HepG2 (cell line): ENCODE measurements at regions not wholly inside any gene's neighbourhood (a gene's known extent, or its start where the extent isn't known, plus 50 kb on each side); places are given as distances from the start of the nearest gene placed in this dataset.

Experiments
- ATAC-seq: fragments of 200-7000 bp; cut with Tn5 transposase; 3 replicates; pipeline ENCODE4 v1.9.1; 2020; ENCODE audit warnings: mild to moderate bottlenecking, moderate library complexity
- BruUV-seq: library from RNA; stranded (reverse); fragments of 400-500 nt; replicated peaks from 2 replicates; lab custom pipeline; 2021; lab: Mats Ljungman, UMichigan
- CTCF ChIA-PET: fragments of 300-600 bp; formaldehyde crosslinking; extraction: SDS; loops from one replicate; lab custom pipeline; 2021; ENCODE audit warnings: low total read pairs, inconsistent platforms, low intra/inter-chr PET ratio; lab: Yijun Ruan, JAX
- POLR2A ChIA-PET: fragments of 350-600 bp; sonication (Branson Sonifier 250); formaldehyde crosslinking; loops from one replicate; lab custom pipeline; 2020; ENCODE audit warnings: antibody characterized with exemption, inconsistent platforms; lab: Yijun Ruan, JAX
- DNase-seq: peaks from one replicate; pipeline ENCODE4 v3.0.0-alpha.2; 2015; ENCODE audit warnings: low spot score
- FAIRE-seq: peaks from 3 replicates; lab custom pipeline; 2011; peaks lifted over from hg19 to GRCh38; lab: Jason Lieb, UNC
- H2AFZ ChIP-seq: one replicate; pipeline ENCODE4 v1.6.1; 2011; ENCODE audit warnings: low read length, inconsistent platforms
- H3K27ac ChIP-seq: fragments of 300-600 bp; 3 replicates; pipeline ENCODE4 v1.8.0; 2011; ENCODE audit warnings: mixed run types, mild to moderate bottlenecking, mixed read lengths, low read length, inconsistent platforms; ENCODE audit not compliant: insufficient read depth; ENCODE audit errors: extremely low read length
- H3K27me3 ChIP-seq, 2 experiments: fragments of 200-600 bp in 1 of 2; 2 replicates in 1 of 2; 3 replicates in 1 of 2; pipeline versions ENCODE4 v1.6.0 to v1.8.0; 2011; ENCODE audit warnings: low read length in 2 of 2, mild to moderate bottlenecking in 2 of 2, moderate library complexity in 2 of 2, inconsistent platforms in 1 of 2; ENCODE audit not compliant: insufficient read depth in 2 of 2, control insufficient read depth in 1 of 2
- H3K36me3 ChIP-seq, 2 experiments: fragments of 200-600 bp in 1 of 2; replicated peaks in 1 of 2; 2 replicates in 1 of 2; 3 replicates in 1 of 2; pipeline versions ENCODE4 v1.5.1 to v1.8.0; 2011; ENCODE audit warnings: low read length in 2 of 2, inconsistent platforms in 1 of 2; ENCODE audit not compliant: insufficient read depth in 2 of 2, control insufficient read depth in 1 of 2
- H3K4me1 ChIP-seq: 2 replicates; pipeline ENCODE4 v1.5.1; 2012; ENCODE audit warnings: low read length, inconsistent platforms; ENCODE audit not compliant: insufficient read depth
- H3K4me2 ChIP-seq: 2 replicates; pipeline ENCODE4 v1.6.0; 2011; ENCODE audit warnings: low read depth, low read length, inconsistent platforms
- H3K4me3 ChIP-seq, 3 experiments: fragments of 200-600 bp in 1 of 3; sonication (generic), shearing (Covaris generic) in 1 of 3; replicated peaks in 1 of 3; 2 replicates each; pipeline ENCODE4 v1.5.1; 2011 to 2016; ENCODE audit warnings: low read length in 3 of 3, inconsistent platforms in 2 of 3, low read depth in 2 of 3, mild to moderate bottlenecking in 2 of 3, control low read depth in 1 of 3, mixed read lengths in 1 of 3; ENCODE audit not compliant: insufficient read depth in 1 of 3
- H3K79me2 ChIP-seq: one replicate; pipeline ENCODE4 v1.6.1; 2011; ENCODE audit warnings: low read length, inconsistent platforms; ENCODE audit not compliant: insufficient read depth
- H3K9ac ChIP-seq: 2 replicates; pipeline ENCODE4 v1.6.0; 2011; ENCODE audit warnings: mild to moderate bottlenecking, low read depth, low read length, inconsistent platforms; ENCODE audit not compliant: insufficient read depth
- H3K9me3 ChIP-seq: 2 replicates; pipeline ENCODE4 v1.5.1; 2012; ENCODE audit warnings: mild to moderate bottlenecking, low read length
- H4K20me1 ChIP-seq: 2 replicates; pipeline ENCODE4 v1.6.0; 2011; ENCODE audit warnings: inconsistent platforms, mild to moderate bottlenecking, low read length, moderate library complexity; ENCODE audit not compliant: insufficient read depth
- ARNT ChIP-seq: fragments of 450-650 bp; IDR thresholded peaks from 2 replicates; pipeline ENCODE4 v1.6.1; 2017
- BORCS8-MEF2B ChIP-seq: sonication (generic); formaldehyde crosslinking; IDR thresholded peaks from 2 replicates; pipeline ENCODE4 v1.8.0; 2022; ENCODE audit warnings: mild to moderate bottlenecking, missing genetic modification reagents
- CC2D1A ChIP-seq: sonication (generic); formaldehyde crosslinking; IDR thresholded peaks from 2 replicates; pipeline ENCODE4 v1.8.1; 2023; ENCODE audit warnings: mild to moderate bottlenecking, missing genetic modification reagents
- FOXO1 ChIP-seq: sonication (generic); formaldehyde crosslinking; IDR thresholded peaks from 2 replicates; pipeline ENCODE4 v1.4.0; 2020; ENCODE audit warnings: missing genetic modification reagents
- NR2F6 ChIP-seq, 2 experiments: IDR thresholded peaks; 2 replicates each; pipeline ENCODE4 v1.6.1; 2016; ENCODE audit warnings: antibody characterized with exemption in 1 of 2, mild to moderate bottlenecking in 1 of 2
- STAG1 ChIP-seq: sonication (generic); formaldehyde crosslinking; IDR thresholded peaks from 2 replicates; pipeline ENCODE4 v1.4.0; 2020; ENCODE audit warnings: missing genetic modification reagents
- ZFP90 ChIP-seq: sonication (generic); formaldehyde crosslinking; IDR thresholded peaks from 2 replicates; pipeline ENCODE4 v1.8.0; 2022; ENCODE audit warnings: missing genetic modification reagents, mild to moderate bottlenecking, inconsistent platforms, borderline replicate concordance
- ZNF235 ChIP-seq: sonication (generic); formaldehyde crosslinking; IDR thresholded peaks from 2 replicates; pipeline ENCODE4 v1.8.1; 2023; ENCODE audit warnings: mild to moderate bottlenecking, missing genetic modification reagents, borderline replicate concordance
- ZNF280B ChIP-seq: sonication (generic); formaldehyde crosslinking; IDR thresholded peaks from 2 replicates; pipeline ENCODE4 v1.5.0; 2020; ENCODE audit warnings: missing genetic modification reagents, mild to moderate bottlenecking, borderline replicate concordance
- ZNF800 ChIP-seq: sonication (generic); formaldehyde crosslinking; IDR thresholded peaks from 2 replicates; pipeline ENCODE4 v1.4.0; 2020; ENCODE audit warnings: missing genetic modification reagents
- ZSCAN21 ChIP-seq: sonication (generic); formaldehyde crosslinking; IDR thresholded peaks from 2 replicates; pipeline ENCODE4 v1.8.0; 2022; ENCODE audit warnings: mild to moderate bottlenecking, missing genetic modification reagents, moderate library complexity, borderline replicate concordance
- WGBS: methylation state at CpG from one replicate; pipeline ENCODE4 v1.1.6; 2017; ENCODE audit warnings: low lambda C conversion rate; 5-methylcytosine and 5-hydroxymethylcytosine counted together
- in situ Hi-C: cut with HindIII; loops from 2 replicates; pipeline ENCODE4 v1.10.0; 2017; ENCODE audit warnings: low pct_unique_long_range_greater_than_20kb; ENCODE audit not compliant: extremely low pct_ligation_motif_present
- intact Hi-C: fragments of 100-400 bp; cut with micrococcal nuclease; formaldehyde crosslinking; loops from one replicate; pipeline ENCODE4 v1.10.0; 2022; ENCODE audit not compliant: unreplicated experiment

GRCh38 chr9:95381221-95381620 is 63.7 kb upstream of the FANCC start:
- 60% methylated on average over 7 of the region's 7 CpGs for WGBS
- in situ Hi-C loops: no loop called here
- H3K4me2 ChIP-seq: no peak overlapping the region
- TF ChIP-seq ZNF235 (CRISPR knock-in tag): no peak
- TF ChIP-seq ZFP90 (CRISPR knock-in tag): no peak
- no peak for TF ChIP-seq NR2F6 (IDR thresholded peaks at IDR 0.05)
- TF ChIP-seq NR2F6 (CRISPR knock-in tag; IDR thresholded peaks at IDR 0.05): no peak
- TF ChIP-seq ZNF280B (CRISPR knock-in tag): no peak
- TF ChIP-seq FOXO1 (CRISPR knock-in tag): no peak
- TF ChIP-seq, all 625 proteins: peak for 0
- no peak overlapping the region for H3K9ac ChIP-seq
- CTCF ChIA-PET: no interaction called here
- no peaks in the 10 kb centered on the region for H3K36me3 ChIP-seq
- no peaks in the 10 kb centered on the region for H3K79me2 ChIP-seq
- ATAC-seq: no peak
- no peaks in the 10 kb centered on the region for H3K4me1 ChIP-seq
- no peak for FAIRE-seq
- no peaks in the 10 kb centered on the region for H4K20me1 ChIP-seq
- no peak overlapping the region for H3K27ac ChIP-seq
- no peak for DNase-seq
- intact Hi-C loops: no loop called here
- no peaks in the 10 kb centered on the region; a peak in 1 of 5 replicates for H3K27me3 ChIP-seq
- no peaks in the 10 kb centered on the region for H3K9me3 ChIP-seq
- H3K4me3 ChIP-seq: no peak overlapping the region
- POLR2A ChIA-PET: no interaction called here
- no peak overlapping the region for H2AFZ ChIP-seq
- no TSS peak for BruUV-seq

GRCh38 chr9:95379630-95380029 is 62.1 kb upstream of the FANCC start:
- no TSS peak for BruUV-seq
- Histone ChIP-seq H3K79me2 (no peaks in the 10 kb centered on the region), H4K20me1 (no peaks in the 10 kb centered on the region), H3K4me1 (no peaks in the 10 kb centered on the region), H3K27me3 (no peaks in the 10 kb centered on the region; a peak in 1 of 5 replicates), H3K36me3 (no peaks in the 10 kb centered on the region), H3K4me2 (no peak overlapping the region), H2AFZ (no peak overlapping the region), H3K9me3 (no peaks in the 10 kb centered on the region), H3K4me3 (no peak overlapping the region), H3K9ac (no peak overlapping the region), H3K27ac (no peak overlapping the region)
- intact Hi-C loops (no loop called here), in situ Hi-C loops (no loop called here)
- no peak for FAIRE-seq
- no peak for ATAC-seq
- TF ChIP-seq CC2D1A (CRISPR knock-in tag) (no peak), BORCS8-MEF2B (CRISPR knock-in tag) (no peak), STAG1 (peak; percentile 43), ZNF800 (CRISPR knock-in tag) (no peak), ZSCAN21 (no peak), ARNT (no peak)
- DNase-seq: no peak
- 67% methylated on average over 4 of the region's 5 CpGs for WGBS
- ChIA-PET CTCF (no interaction called here), POLR2A (no interaction called here)
